ENCODE measurements at regions not wholly inside any gene's neighbourhood (a gene's known extent, or its start where the extent isn't known, plus 50 kb on each side); places are given as distances from the start of the nearest gene placed in this dataset.

GRCh38 chr9:80806671-80807070 lies 882.7 kb downstream of the TLE1 start:
- no peaks in the 10 kb centered on the region for H3K79me2 ChIP-seq (ENCODE audit: control insufficient read depth, insufficient read depth, low read length)
- H3K4me3 ChIP-seq (ENCODE audit: control insufficient read depth in 2 of 3, extremely low read depth in 1 of 3, insufficient read depth in 2 of 3, low read depth in 1 of 3, low read length in 3 of 3) = no peak overlapping the region
- H3K27me3 ChIP-seq (ENCODE audit: control insufficient read depth, extremely low read depth, insufficient read depth, low read length) = no peaks in the 10 kb centered on the region
- DNase-seq (ENCODE audit: low read depth, low spot score) (no peak), FAIRE-seq (no peak)
- no peaks in the 10 kb centered on the region for H3K36me3 ChIP-seq (ENCODE audit: control insufficient read depth in 2 of 2, extremely low read depth in 1 of 2, insufficient read depth in 2 of 2, low read length in 2 of 2)
- no peak overlapping the region for H3K4me2 ChIP-seq (ENCODE audit: control insufficient read depth, extremely low read depth, insufficient read depth, low read depth, low read length)
- H3K9me3 ChIP-seq (ENCODE audit: control insufficient read depth, low read depth, low read length) = no peaks in the 10 kb centered on the region
- H4K20me1 ChIP-seq (ENCODE audit: control insufficient read depth, extremely low read depth, insufficient read depth, low read length) = no peaks in the 10 kb centered on the region
- no peaks in the 10 kb centered on the region for H3K9me1 ChIP-seq (ENCODE audit: control insufficient read depth, extremely low read depth, insufficient read depth, low read length)
- no peak overlapping the region for H2AFZ ChIP-seq (ENCODE audit: control insufficient read depth, low read length)
- TF ChIP-seq EZH2 (IDR thresholded peaks at IDR 0.05; ENCODE audit: low read length) = no peak
- TF ChIP-seq CTCF (optimal IDR thresholded peaks at IDR 0.05 in 1 of 3, IDR thresholded peaks at IDR 0.05 in 1 of 3, conservative IDR thresholded peaks at IDR 0.05 in 1 of 3; ENCODE audit: extremely low read depth in 1 of 3, insufficient read depth in 2 of 3, low read length in 3 of 3) = no peak
- H3K9ac ChIP-seq (ENCODE audit: control insufficient read depth, extremely low read depth, insufficient read depth, low read length) = no peak overlapping the region
- H3K27ac ChIP-seq (ENCODE audit: control insufficient read depth, insufficient read depth, low read length) = no peak overlapping the region
- dilution Hi-C loops (cut with MboI; ENCODE audit: extremely low pct_ligation_motif_present, low sequenced_read_pairs) = no loop called here
- H3K4me1 ChIP-seq (ENCODE audit: control insufficient read depth, extremely low read depth, insufficient read depth, low read length) = no peaks in the 10 kb centered on the region

GRCh38 chr9:80804873-80805272 lies 884.5 kb downstream of the TLE1 start:
- H3K9me1 ChIP-seq (ENCODE audit: control insufficient read depth, extremely low read depth, insufficient read depth, low read length) = no peaks in the 10 kb centered on the region
- H3K36me3 ChIP-seq (ENCODE audit: control insufficient read depth in 2 of 2, extremely low read depth in 1 of 2, insufficient read depth in 2 of 2, low read length in 2 of 2) = no peaks in the 10 kb centered on the region
- no peak overlapping the region for H3K27ac ChIP-seq (ENCODE audit: control insufficient read depth, insufficient read depth, low read length)
- H3K4me1 ChIP-seq (ENCODE audit: control insufficient read depth, extremely low read depth, insufficient read depth, low read length) = no peaks in the 10 kb centered on the region
- no peaks in the 10 kb centered on the region for H4K20me1 ChIP-seq (ENCODE audit: control insufficient read depth, extremely low read depth, insufficient read depth, low read length)
- no peak overlapping the region for H3K4me2 ChIP-seq (ENCODE audit: control insufficient read depth, extremely low read depth, insufficient read depth, low read depth, low read length)
- no peak for DNase-seq (ENCODE audit: low read depth, low spot score)
- H3K79me2 ChIP-seq (ENCODE audit: control insufficient read depth, insufficient read depth, low read length) = no peaks in the 10 kb centered on the region
- FAIRE-seq = no peak
- H2AFZ ChIP-seq (ENCODE audit: control insufficient read depth, low read length) = no peak overlapping the region
- H3K4me3 ChIP-seq (ENCODE audit: control insufficient read depth in 2 of 3, extremely low read depth in 1 of 3, insufficient read depth in 2 of 3, low read depth in 1 of 3, low read length in 3 of 3) = no peak overlapping the region
- dilution Hi-C loops (cut with MboI; ENCODE audit: extremely low pct_ligation_motif_present, low sequenced_read_pairs) = no loop called here
- no peak overlapping the region for H3K9ac ChIP-seq (ENCODE audit: control insufficient read depth, extremely low read depth, insufficient read depth, low read length)
- H3K9me3 ChIP-seq (ENCODE audit: control insufficient read depth, low read depth, low read length) = no peaks in the 10 kb centered on the region
- H3K27me3 ChIP-seq (ENCODE audit: control insufficient read depth, extremely low read depth, insufficient read depth, low read length) = no peaks in the 10 kb centered on the region
- TF ChIP-seq CTCF (optimal IDR thresholded peaks at IDR 0.05 in 1 of 3, IDR thresholded peaks at IDR 0.05 in 1 of 3, conservative IDR thresholded peaks at IDR 0.05 in 1 of 3; ENCODE audit: extremely low read depth in 1 of 3, insufficient read depth in 2 of 3, low read length in 3 of 3) (no peak), EZH2 (IDR thresholded peaks at IDR 0.05; ENCODE audit: low read length) (no peak)
